HepG2 (cell line): ENCODE measurements at regions not wholly inside any gene's neighbourhood (a gene's known extent, or its start where the extent isn't known, plus 50 kb on each side); places are given as distances from the start of the nearest gene placed in this dataset.

Experiments used
- ATAC-seq: fragments of 200-7000 bp; cut with Tn5 transposase; 3 replicates; pipeline ENCODE4 v1.9.1; 2020; ENCODE audit warnings: mild to moderate bottlenecking, moderate library complexity
- BruUV-seq: library from RNA; stranded (reverse); fragments of 400-500 nt; replicated peaks from 2 replicates; lab custom pipeline; 2021; lab: Mats Ljungman, UMichigan
- CTCF ChIA-PET: fragments of 300-600 bp; formaldehyde crosslinking; extraction: SDS; loops from one replicate; lab custom pipeline; 2021; ENCODE audit warnings: low total read pairs, inconsistent platforms, low intra/inter-chr PET ratio; lab: Yijun Ruan, JAX
- POLR2A ChIA-PET: fragments of 350-600 bp; sonication (Branson Sonifier 250); formaldehyde crosslinking; loops from one replicate; lab custom pipeline; 2020; ENCODE audit warnings: antibody characterized with exemption, inconsistent platforms; lab: Yijun Ruan, JAX
- DNase-seq: peaks from one replicate; pipeline ENCODE4 v3.0.0-alpha.2; 2015; ENCODE audit warnings: low spot score
- FAIRE-seq: peaks from 3 replicates; lab custom pipeline; 2011; peaks lifted over from hg19 to GRCh38; lab: Jason Lieb, UNC
- H2AFZ ChIP-seq: one replicate; pipeline ENCODE4 v1.6.1; 2011; ENCODE audit warnings: low read length, inconsistent platforms
- H3K27ac ChIP-seq: fragments of 300-600 bp; 3 replicates; pipeline ENCODE4 v1.8.0; 2011; ENCODE audit warnings: mixed run types, mild to moderate bottlenecking, mixed read lengths, low read length, inconsistent platforms; ENCODE audit not compliant: insufficient read depth; ENCODE audit errors: extremely low read length
- H3K27me3 ChIP-seq, 2 experiments: fragments of 200-600 bp in 1 of 2; 2 replicates in 1 of 2; 3 replicates in 1 of 2; pipeline versions ENCODE4 v1.6.0 to v1.8.0; 2011; ENCODE audit warnings: low read length in 2 of 2, mild to moderate bottlenecking in 2 of 2, moderate library complexity in 2 of 2, inconsistent platforms in 1 of 2; ENCODE audit not compliant: insufficient read depth in 2 of 2, control insufficient read depth in 1 of 2
- H3K36me3 ChIP-seq, 2 experiments: fragments of 200-600 bp in 1 of 2; replicated peaks in 1 of 2; 2 replicates in 1 of 2; 3 replicates in 1 of 2; pipeline versions ENCODE4 v1.5.1 to v1.8.0; 2011; ENCODE audit warnings: low read length in 2 of 2, inconsistent platforms in 1 of 2; ENCODE audit not compliant: insufficient read depth in 2 of 2, control insufficient read depth in 1 of 2
- H3K4me1 ChIP-seq: 2 replicates; pipeline ENCODE4 v1.5.1; 2012; ENCODE audit warnings: low read length, inconsistent platforms; ENCODE audit not compliant: insufficient read depth
- H3K4me2 ChIP-seq: 2 replicates; pipeline ENCODE4 v1.6.0; 2011; ENCODE audit warnings: low read depth, low read length, inconsistent platforms
- H3K4me3 ChIP-seq, 3 experiments: fragments of 200-600 bp in 1 of 3; sonication (generic), shearing (Covaris generic) in 1 of 3; replicated peaks in 1 of 3; 2 replicates each; pipeline ENCODE4 v1.5.1; 2011 to 2016; ENCODE audit warnings: low read length in 3 of 3, inconsistent platforms in 2 of 3, low read depth in 2 of 3, mild to moderate bottlenecking in 2 of 3, control low read depth in 1 of 3, mixed read lengths in 1 of 3; ENCODE audit not compliant: insufficient read depth in 1 of 3
- H3K79me2 ChIP-seq: one replicate; pipeline ENCODE4 v1.6.1; 2011; ENCODE audit warnings: low read length, inconsistent platforms; ENCODE audit not compliant: insufficient read depth
- H3K9ac ChIP-seq: 2 replicates; pipeline ENCODE4 v1.6.0; 2011; ENCODE audit warnings: mild to moderate bottlenecking, low read depth, low read length, inconsistent platforms; ENCODE audit not compliant: insufficient read depth
- H3K9me3 ChIP-seq: 2 replicates; pipeline ENCODE4 v1.5.1; 2012; ENCODE audit warnings: mild to moderate bottlenecking, low read length
- H4K20me1 ChIP-seq: 2 replicates; pipeline ENCODE4 v1.6.0; 2011; ENCODE audit warnings: inconsistent platforms, mild to moderate bottlenecking, low read length, moderate library complexity; ENCODE audit not compliant: insufficient read depth
- BRCA1 ChIP-seq: sonication (generic); formaldehyde crosslinking; IDR thresholded peaks from 2 replicates; pipeline ENCODE4 v1.4.0; 2020; ENCODE audit warnings: missing genetic modification reagents
- DPF2 ChIP-seq: sonication (generic); formaldehyde crosslinking; IDR thresholded peaks from 2 replicates; pipeline ENCODE4 v1.4.0; 2020; ENCODE audit warnings: mild to moderate bottlenecking, low read depth, missing genetic modification reagents, borderline replicate concordance
- HOXA5 ChIP-seq: sonication (generic); formaldehyde crosslinking; IDR thresholded peaks from 2 replicates; pipeline ENCODE4 v1.4.0; 2020; ENCODE audit warnings: missing genetic modification reagents
- KLF12 ChIP-seq: sonication (generic); formaldehyde crosslinking; IDR thresholded peaks from 2 replicates; pipeline ENCODE4 v1.4.0; 2020; ENCODE audit warnings: missing genetic modification reagents, borderline replicate concordance
- RBM39 ChIP-seq: fragments of 200-400 bp; formaldehyde crosslinking; IDR thresholded peaks from one replicate; pipeline ENCODE4 v1.6.1; 2018; ENCODE audit warnings: antibody characterized with exemption, mild to moderate bottlenecking, low read depth, low read length; ENCODE audit not compliant: poor library complexity, severe bottlenecking
- ZNF256 ChIP-seq: sonication (generic); formaldehyde crosslinking; conservative IDR thresholded peaks from 2 replicates; pipeline ENCODE4 v1.4.0; 2020; ENCODE audit warnings: missing genetic modification reagents
- ZNF441 ChIP-seq: sonication (generic); formaldehyde crosslinking; IDR thresholded peaks from 2 replicates; pipeline ENCODE4 v1.7.0; 2021; ENCODE audit warnings: missing genetic modification reagents, borderline replicate concordance
- ZSCAN12 ChIP-seq: sonication (generic); formaldehyde crosslinking; IDR thresholded peaks from 2 replicates; pipeline ENCODE4 v1.9.0; 2021; ENCODE audit warnings: mild to moderate bottlenecking, missing genetic modification reagents
- WGBS: methylation state at CpG from one replicate; pipeline ENCODE4 v1.1.6; 2017; ENCODE audit warnings: low lambda C conversion rate; 5-methylcytosine and 5-hydroxymethylcytosine counted together
- in situ Hi-C: cut with HindIII; loops from 2 replicates; pipeline ENCODE4 v1.10.0; 2017; ENCODE audit warnings: low pct_unique_long_range_greater_than_20kb; ENCODE audit not compliant: extremely low pct_ligation_motif_present
- intact Hi-C: fragments of 100-400 bp; cut with micrococcal nuclease; formaldehyde crosslinking; loops from one replicate; pipeline ENCODE4 v1.10.0; 2022; ENCODE audit not compliant: unreplicated experiment
- TF ChIP-seq, protein P1 (sequence below): sonication (generic); formaldehyde crosslinking; IDR thresholded peaks from 2 replicates; pipeline ENCODE4 v1.4.0; 2020; ENCODE audit warnings: missing genetic modification reagents, borderline replicate concordance
- TF ChIP-seq, protein P2 (sequence below): sonication (generic); formaldehyde crosslinking; conservative IDR thresholded peaks from 2 replicates; pipeline ENCODE4 v1.4.0; 2020; ENCODE audit warnings: missing genetic modification reagents

DNA sequence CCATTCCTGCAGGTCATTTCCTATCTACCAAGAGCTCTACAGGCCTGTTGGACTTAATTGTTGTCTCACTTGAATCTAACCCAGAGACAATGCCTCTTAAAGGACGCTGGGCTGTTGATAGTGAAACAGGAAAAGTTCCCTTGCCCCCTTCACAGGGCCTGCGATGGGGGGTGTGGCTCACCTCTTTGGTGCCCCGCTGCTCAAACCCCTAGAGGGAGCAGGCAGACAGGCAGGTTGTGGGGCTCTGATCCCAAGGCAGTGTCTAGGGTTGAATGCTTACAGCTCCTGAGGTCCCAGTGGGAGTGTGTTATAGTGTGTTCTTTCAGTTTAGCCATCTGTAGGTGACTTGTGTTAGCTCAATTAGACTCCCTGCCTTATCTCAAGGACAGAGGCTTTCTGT, 68.0 kb downstream of the OTOR start:
- intact Hi-C loops, result no loop called here
- H3K4me3 ChIP-seq, result no peak overlapping the region
- DNase-seq, result no peak
- TF ChIP-seq, protein P1, sequence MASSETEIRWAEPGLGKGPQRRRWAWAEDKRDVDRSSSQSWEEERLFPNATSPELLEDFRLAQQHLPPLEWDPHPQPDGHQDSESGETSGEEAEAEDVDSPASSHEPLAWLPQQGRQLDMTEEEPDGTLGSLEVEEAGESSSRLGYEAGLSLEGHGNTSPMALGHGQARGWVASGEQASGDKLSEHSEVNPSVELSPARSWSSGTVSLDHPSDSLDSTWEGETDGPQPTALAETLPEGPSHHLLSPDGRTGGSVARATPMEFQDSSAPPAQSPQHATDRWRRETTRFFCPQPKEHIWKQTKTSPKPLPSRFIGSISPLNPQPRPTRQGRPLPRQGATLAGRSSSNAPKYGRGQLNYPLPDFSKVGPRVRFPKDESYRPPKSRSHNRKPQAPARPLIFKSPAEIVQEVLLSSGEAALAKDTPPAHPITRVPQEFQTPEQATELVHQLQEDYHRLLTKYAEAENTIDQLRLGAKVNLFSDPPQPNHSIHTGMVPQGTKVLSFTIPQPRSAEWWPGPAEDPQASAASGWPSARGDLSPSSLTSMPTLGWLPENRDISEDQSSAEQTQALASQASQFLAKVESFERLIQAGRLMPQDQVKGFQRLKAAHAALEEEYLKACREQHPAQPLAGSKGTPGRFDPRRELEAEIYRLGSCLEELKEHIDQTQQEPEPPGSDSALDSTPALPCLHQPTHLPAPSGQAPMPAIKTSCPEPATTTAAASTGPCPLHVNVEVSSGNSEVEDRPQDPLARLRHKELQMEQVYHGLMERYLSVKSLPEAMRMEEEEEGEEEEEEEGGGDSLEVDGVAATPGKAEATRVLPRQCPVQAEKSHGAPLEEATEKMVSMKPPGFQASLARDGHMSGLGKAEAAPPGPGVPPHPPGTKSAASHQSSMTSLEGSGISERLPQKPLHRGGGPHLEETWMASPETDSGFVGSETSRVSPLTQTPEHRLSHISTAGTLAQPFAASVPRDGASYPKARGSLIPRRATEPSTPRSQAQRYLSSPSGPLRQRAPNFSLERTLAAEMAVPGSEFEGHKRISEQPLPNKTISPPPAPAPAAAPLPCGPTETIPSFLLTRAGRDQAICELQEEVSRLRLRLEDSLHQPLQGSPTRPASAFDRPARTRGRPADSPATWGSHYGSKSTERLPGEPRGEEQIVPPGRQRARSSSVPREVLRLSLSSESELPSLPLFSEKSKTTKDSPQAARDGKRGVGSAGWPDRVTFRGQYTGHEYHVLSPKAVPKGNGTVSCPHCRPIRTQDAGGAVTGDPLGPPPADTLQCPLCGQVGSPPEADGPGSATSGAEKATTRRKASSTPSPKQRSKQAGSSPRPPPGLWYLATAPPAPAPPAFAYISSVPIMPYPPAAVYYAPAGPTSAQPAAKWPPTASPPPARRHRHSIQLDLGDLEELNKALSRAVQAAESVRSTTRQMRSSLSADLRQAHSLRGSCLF (CRISPR knock-in tag), result no peak
- TF ChIP-seq HOXA5 (CRISPR knock-in tag) (no peak), ZNF441 (CRISPR knock-in tag) (no peak)
- in situ Hi-C loops, result no loop called here
- H3K4me1 ChIP-seq, result no peaks in the 10 kb centered on the region
- H3K9ac ChIP-seq, result no peak overlapping the region
- no peak for FAIRE-seq
- no peak overlapping the region for H3K4me2 ChIP-seq
- no peaks in the 10 kb centered on the region for H3K9me3 ChIP-seq
- POLR2A ChIA-PET, result no interaction called here
- H2AFZ ChIP-seq, result no peak overlapping the region
- no peaks in the 10 kb centered on the region for H3K27me3 ChIP-seq
- CTCF ChIA-PET, result no interaction called here
- H3K36me3 ChIP-seq, result no peaks in the 10 kb centered on the region
- BruUV-seq, result no TSS peak
- ATAC-seq, result peak; percentile 70
- no peak overlapping the region for H3K27ac ChIP-seq
- no peaks in the 10 kb centered on the region for H4K20me1 ChIP-seq
- 0% methylated on average over 2 of the region's 3 CpGs for WGBS
- no peaks in the 10 kb centered on the region for H3K79me2 ChIP-seq

DNA sequence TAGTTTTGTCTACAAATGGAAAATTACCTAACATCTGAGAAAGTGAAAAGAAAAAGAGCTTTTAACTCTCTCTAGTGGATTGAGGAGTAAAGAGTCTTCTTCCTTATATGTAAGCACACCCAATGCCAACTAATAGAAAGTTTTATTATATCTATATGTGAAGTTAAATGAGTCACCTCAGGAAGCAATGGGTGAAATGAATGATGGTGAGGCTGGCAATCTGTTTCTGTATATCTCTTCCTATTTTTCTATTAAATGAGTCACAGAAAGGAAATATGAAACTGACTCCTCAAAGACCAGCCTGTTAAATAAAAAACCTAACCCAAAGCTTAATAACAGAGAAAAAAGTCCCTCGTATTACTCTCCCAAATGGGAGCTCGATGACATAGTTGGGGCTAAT, 71.3 kb downstream of the OTOR start:
- no peak overlapping the region for H3K4me2 ChIP-seq
- H3K4me1 ChIP-seq, result no peaks in the 10 kb centered on the region
- H4K20me1 ChIP-seq, result no peaks in the 10 kb centered on the region
- no peaks in the 10 kb centered on the region for H3K9me3 ChIP-seq
- H3K79me2 ChIP-seq, result no peaks in the 10 kb centered on the region
- H3K4me3 ChIP-seq, result no peak overlapping the region
- no peaks in the 10 kb centered on the region for H3K27me3 ChIP-seq
- FAIRE-seq, result no peak
- no peak overlapping the region for H3K27ac ChIP-seq
- no TSS peak for BruUV-seq
- in situ Hi-C loops (no loop called here), intact Hi-C loops (no loop called here)
- ChIA-PET CTCF (interaction anchor here (3.0 to 3.1 kb wide), 2 partner anchors 15 to 17 kb away, joined by 25 read pairs; no protein-coding TSS in a partner anchor), POLR2A (no interaction called here)
- 0% methylated on average over 2 of the region's 2 CpGs for WGBS
- TF ChIP-seq BRCA1 (CRISPR knock-in tag) (no peak), ZSCAN12 (no peak), KLF12 (CRISPR knock-in tag) (no peak), RBM39 (no peak), ZNF256 (CRISPR knock-in tag) (no peak), DPF2 (CRISPR knock-in tag) (no peak)
- TF ChIP-seq, protein P2, sequence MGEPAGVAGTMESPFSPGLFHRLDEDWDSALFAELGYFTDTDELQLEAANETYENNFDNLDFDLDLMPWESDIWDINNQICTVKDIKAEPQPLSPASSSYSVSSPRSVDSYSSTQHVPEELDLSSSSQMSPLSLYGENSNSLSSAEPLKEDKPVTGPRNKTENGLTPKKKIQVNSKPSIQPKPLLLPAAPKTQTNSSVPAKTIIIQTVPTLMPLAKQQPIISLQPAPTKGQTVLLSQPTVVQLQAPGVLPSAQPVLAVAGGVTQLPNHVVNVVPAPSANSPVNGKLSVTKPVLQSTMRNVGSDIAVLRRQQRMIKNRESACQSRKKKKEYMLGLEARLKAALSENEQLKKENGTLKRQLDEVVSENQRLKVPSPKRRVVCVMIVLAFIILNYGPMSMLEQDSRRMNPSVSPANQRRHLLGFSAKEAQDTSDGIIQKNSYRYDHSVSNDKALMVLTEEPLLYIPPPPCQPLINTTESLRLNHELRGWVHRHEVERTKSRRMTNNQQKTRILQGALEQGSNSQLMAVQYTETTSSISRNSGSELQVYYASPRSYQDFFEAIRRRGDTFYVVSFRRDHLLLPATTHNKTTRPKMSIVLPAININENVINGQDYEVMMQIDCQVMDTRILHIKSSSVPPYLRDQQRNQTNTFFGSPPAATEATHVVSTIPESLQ (CRISPR knock-in tag), result no peak
- no peak overlapping the region for H3K9ac ChIP-seq
- no peak for DNase-seq
- H3K36me3 ChIP-seq, result no peaks in the 10 kb centered on the region
- no peak for ATAC-seq
- no peak overlapping the region for H2AFZ ChIP-seq
